Upper lobe of left lung (tissue), 6 donors: ENCODE measurements at regions not wholly inside any gene's neighbourhood (a gene's known extent, or its start where the extent isn't known, plus 50 kb on each side); places are given as distances from the start of the nearest gene placed in this dataset.

Experiments used
- ATAC-seq, 2 donors: fragments of 200-7000 bp; cut with Tn5 transposase; one replicate each; pipeline ENCODE4 v1.9.1; 2022; ENCODE audit warnings: mild to moderate bottlenecking in 2 of 2, moderate library complexity in 2 of 2; ENCODE audit not compliant: low FRiP score in 2 of 2
- DNase-seq, 2 donors: peaks; one replicate each; pipeline ENCODE4 v3.0.0-alpha.2; 2019 to 2020
- H3K27ac ChIP-seq, 4 donors: fragments of 200-600 bp; sonication (generic); one replicate each; pipeline ENCODE4 v1.5.1; 2016 to 2019
- H3K27me3 ChIP-seq, 4 donors: fragments of 200-600 bp; sonication (generic); one replicate each; pipeline ENCODE4 v1.5.1; 2017 to 2019
- H3K36me3 ChIP-seq, 4 donors: fragments of 200-600 bp; sonication (generic); one replicate each; pipeline ENCODE4 v1.5.1; 2016 to 2019
- H3K4me1 ChIP-seq, 4 donors: fragments of 200-600 bp; sonication (generic); one replicate each; pipeline ENCODE4 v1.5.1; 2018 to 2019
- H3K4me3 ChIP-seq, 4 donors: fragments of 200-600 bp; sonication (generic); one replicate each; pipeline ENCODE4 v1.5.1; 2017 to 2019; ENCODE audit warnings: mild to moderate bottlenecking in 2 of 4, moderate library complexity in 1 of 4
- H3K9me3 ChIP-seq, 4 donors: fragments of 200-600 bp; sonication (generic); one replicate each; pipeline ENCODE4 v1.5.1; 2018 to 2019
- CTCF ChIP-seq, 6 experiments: fragments of 450-650 bp in 4 of 6; fragments of 200-600 bp in 2 of 6; sonication (generic) in 2 of 6; IDR thresholded peaks; one replicate each; pipeline ENCODE4 v1.5.1; 2016 to 2019; ENCODE audit warnings: antibody characterized with exemption in 6 of 6
- EP300 ChIP-seq, 4 donors: sonication (generic); formaldehyde crosslinking; IDR thresholded peaks; one replicate each; pipeline ENCODE4 v1.5.1; 2017; ENCODE audit warnings: antibody characterized with exemption in 4 of 4, control low read depth in 2 of 4
- POLR2A ChIP-seq, 4 donors: fragments of 450-650 bp; IDR thresholded peaks; one replicate each; pipeline ENCODE4 v1.5.1; 2016 to 2017; ENCODE audit warnings: antibody characterized with exemption in 4 of 4, mild to moderate bottlenecking in 2 of 4
- POLR2AphosphoS5 ChIP-seq, 2 donors: sonication (generic); formaldehyde crosslinking; IDR thresholded peaks; one replicate each; pipeline ENCODE4 v1.5.1; 2017; ENCODE audit warnings: antibody characterized with exemption in 2 of 2
- WGBS, 2 donors: methylation state at CpG; one replicate each; pipeline ENCODE4 v1.1.5; 2017 to 2018; 5-methylcytosine and 5-hydroxymethylcytosine counted together
- donor health status: DM: no; HTN: no; CAD: no; lungs with moderate emphysema.
- donor health status: DM: no; HTN: yes; CAD: no; lungs with severe emphysema.

- no peaks in the 10 kb centered on the region for H3K27me3 ChIP-seq
- DNase-seq: no peak
- H3K4me1 ChIP-seq: no peaks in the 10 kb centered on the region
- no peaks in the 10 kb centered on the region for H3K9me3 ChIP-seq
- no peak for ATAC-seq
- TF ChIP-seq EP300 (IDR thresholded peaks at IDR 0.05) (no peak), POLR2AphosphoS5 (IDR thresholded peaks at IDR 0.05) (no peak), CTCF (IDR thresholded peaks at IDR 0.05) (no peak), POLR2A (IDR thresholded peaks at IDR 0.05) (no peak)
- no peak overlapping the region for H3K4me3 ChIP-seq
- no peak overlapping the region for H3K27ac ChIP-seq
- H3K36me3 ChIP-seq: no peaks in the 10 kb centered on the region
Observed at GRCh38 chr5:72695659-72696058, 120.8 kb upstream of the TNPO1 start.

GRCh38 chr5:72694856-72695255 is 121.6 kb upstream of the TNPO1 start:
- H3K4me1 ChIP-seq: no peaks in the 10 kb centered on the region
- no peak overlapping the region for H3K4me3 ChIP-seq
- 92 to 98% methylated on average over 2 of the region's 2 CpGs for WGBS, 2 donors
- no peak for DNase-seq
- H3K27ac ChIP-seq: no peak overlapping the region
- H3K9me3 ChIP-seq: no peaks in the 10 kb centered on the region
- no peaks in the 10 kb centered on the region for H3K36me3 ChIP-seq
- no peak for ATAC-seq
- H3K27me3 ChIP-seq: no peaks in the 10 kb centered on the region
- TF ChIP-seq EP300 (IDR thresholded peaks at IDR 0.05) (no peak), POLR2AphosphoS5 (IDR thresholded peaks at IDR 0.05) (no peak), POLR2A (IDR thresholded peaks at IDR 0.05) (no peak), CTCF (IDR thresholded peaks at IDR 0.05) (no peak)

- no peak for ATAC-seq
- no peaks in the 10 kb centered on the region for H3K36me3 ChIP-seq
- 49 to 63% methylated on average over 5 of the region's 5 CpGs for WGBS, 2 donors
- H3K27me3 ChIP-seq: no peaks in the 10 kb centered on the region
- no peak overlapping the region for H3K4me3 ChIP-seq
- TF ChIP-seq POLR2A (IDR thresholded peaks at IDR 0.05): no peak
- TF ChIP-seq POLR2AphosphoS5 (IDR thresholded peaks at IDR 0.05): no peak
- TF ChIP-seq EP300 (IDR thresholded peaks at IDR 0.05): no peak
- TF ChIP-seq CTCF (IDR thresholded peaks at IDR 0.05): no peak
- no peak for DNase-seq
- H3K4me1 ChIP-seq: no peaks in the 10 kb centered on the region
- no peak overlapping the region for H3K27ac ChIP-seq
- H3K9me3 ChIP-seq: no peaks in the 10 kb centered on the region
Observed at GRCh38 chr5:72693546-72694205, 122.8 kb upstream of the TNPO1 start.

- H3K27me3 ChIP-seq: no peaks in the 10 kb centered on the region
- no peaks in the 10 kb centered on the region for H3K4me1 ChIP-seq
- 75 to 77% methylated on average over 9 of the region's 9 CpGs for WGBS, 2 donors
- no peaks in the 10 kb centered on the region for H3K36me3 ChIP-seq
- no peak for TF ChIP-seq CTCF (IDR thresholded peaks at IDR 0.05)
- no peak for TF ChIP-seq POLR2AphosphoS5 (IDR thresholded peaks at IDR 0.05)
- no peak for TF ChIP-seq EP300 (IDR thresholded peaks at IDR 0.05)
- TF ChIP-seq POLR2A (IDR thresholded peaks at IDR 0.05): no peak
- H3K4me3 ChIP-seq: no peak overlapping the region
- H3K9me3 ChIP-seq: no peaks in the 10 kb centered on the region
- no peak overlapping the region for H3K27ac ChIP-seq
- ATAC-seq (no peak), DNase-seq (no peak)
Observed at GRCh38 chr5:72692651-72693442, 123.6 kb upstream of the TNPO1 start.
